OCI-LY1 (cell line): ENCODE measurements at regions not wholly inside any gene's neighbourhood (a gene's known extent, or its start where the extent isn't known, plus 50 kb on each side); places are given as distances from the start of the nearest gene placed in this dataset.

Source experiments
- H2AFZ ChIP-seq: fragments of 200-600 bp; sonication (generic), shearing (Covaris generic); 2 replicates; pipeline ENCODE4 v1.6.0; 2014; ENCODE audit warnings: antibody characterized with exemption, mild to moderate bottlenecking, low read length
- H3F3A ChIP-seq: fragments of 200-600 bp; sonication (generic), shearing (Covaris generic); 2 replicates; pipeline ENCODE4 v1.6.0; 2014; ENCODE audit warnings: mild to moderate bottlenecking, antibody characterized with exemption, low read length, moderate library complexity; ENCODE audit not compliant: insufficient read depth
- H3K27ac ChIP-seq: fragments of 200-600 bp; sonication (generic); 2 replicates; pipeline ENCODE4 v1.5.1; 2014; ENCODE audit warnings: low read length, mixed run types, mild to moderate bottlenecking, low read depth; ENCODE audit not compliant: poor library complexity, severe bottlenecking
- H3K27me3 ChIP-seq: fragments of 200-600 bp; sonication (generic); 2 replicates; pipeline ENCODE4 v1.6.0; 2014; ENCODE audit warnings: antibody characterized with exemption, mild to moderate bottlenecking, low read length, moderate library complexity; ENCODE audit not compliant: insufficient read depth
- H3K36me3 ChIP-seq: fragments of 200-600 bp; sonication (generic); 2 replicates; pipeline ENCODE4 v1.6.1; 2014; ENCODE audit warnings: mild to moderate bottlenecking, antibody characterized with exemption, low read length, moderate library complexity, mixed read lengths; ENCODE audit not compliant: insufficient read depth
- H3K4me1 ChIP-seq: fragments of 200-600 bp; sonication (generic); 2 replicates; pipeline ENCODE4 v1.5.1; 2014; ENCODE audit warnings: mild to moderate bottlenecking, low read length, moderate library complexity; ENCODE audit not compliant: insufficient read depth, severe bottlenecking
- H3K4me2 ChIP-seq: fragments of 200-600 bp; sonication (generic), shearing (Covaris generic); 2 replicates; pipeline ENCODE4 v1.6.1; 2014; ENCODE audit warnings: low read length
- H3K4me3 ChIP-seq: fragments of 200-600 bp; sonication (generic); 2 replicates; pipeline ENCODE4 v1.5.1; 2014; ENCODE audit warnings: low read length, low read depth, mild to moderate bottlenecking, mixed read lengths; ENCODE audit not compliant: poor library complexity, severe bottlenecking
- H3K79me2 ChIP-seq: fragments of 200-600 bp; shearing (Covaris generic); 2 replicates; pipeline ENCODE4 v1.6.1; 2016; ENCODE audit warnings: mixed run types, low read length, mixed read lengths; ENCODE audit not compliant: insufficient read depth
- H3K9ac ChIP-seq: fragments of 200-600 bp; sonication (generic), shearing (Covaris generic); 2 replicates; pipeline ENCODE4 v1.6.1; 2014; ENCODE audit warnings: mild to moderate bottlenecking, low read length, mixed read lengths
- H3K9me2 ChIP-seq: fragments of 200-600 bp; sonication (generic), shearing (Covaris generic); 2 replicates; pipeline ENCODE4 v1.6.1; 2014; ENCODE audit warnings: low read depth, mild to moderate bottlenecking, low read length, mixed read lengths
- H3K9me3 ChIP-seq: fragments of 200-600 bp; shearing (Covaris generic); 2 replicates; pipeline ENCODE4 v1.6.1; 2014; ENCODE audit warnings: low read length, mixed read lengths
- H4K20me1 ChIP-seq: fragments of 200-600 bp; sonication (generic), shearing (Covaris generic); 2 replicates; pipeline ENCODE4 v1.6.0; 2016; ENCODE audit warnings: mild to moderate bottlenecking, low read length; ENCODE audit not compliant: insufficient read depth
- CTCF ChIP-seq: fragments of 200-600 bp; sonication (generic), shearing (Covaris generic); IDR thresholded peaks from 2 replicates; pipeline ENCODE4 v1.5.1; 2017; ENCODE audit warnings: mild to moderate bottlenecking, antibody characterized with exemption, low read length, moderate library complexity, mixed read lengths
- EZH2 ChIP-seq: fragments of 200-600 bp; sonication (generic), shearing (Covaris generic); IDR thresholded peaks from 2 replicates; pipeline ENCODE4 v1.8.0; 2017; ENCODE audit warnings: borderline replicate concordance, mixed run types, mild to moderate bottlenecking, antibody characterized with exemption, low read length, moderate library complexity, mixed read lengths

GRCh38 chr4:135225551-135225950 lies 1024.0 kb upstream of the PABPC4L start:
- Histone ChIP-seq H3K79me2 (no peaks in the 10 kb centered on the region), H3K4me3 (no peak overlapping the region), H3K27ac (no peak overlapping the region), H3K27me3 (no peaks in the 10 kb centered on the region), H4K20me1 (no peaks in the 10 kb centered on the region), H3K9ac (no peak overlapping the region), H3K4me2 (no peak overlapping the region), H3K4me1 (no peaks in the 10 kb centered on the region), H3F3A (no peaks in the 10 kb centered on the region), H3K9me2 (no peaks in the 10 kb centered on the region), H3K36me3 (no peaks in the 10 kb centered on the region), H2AFZ (no peak overlapping the region), H3K9me3 (no peaks in the 10 kb centered on the region)
- TF ChIP-seq EZH2 (no peak), CTCF (no peak)

DNA sequence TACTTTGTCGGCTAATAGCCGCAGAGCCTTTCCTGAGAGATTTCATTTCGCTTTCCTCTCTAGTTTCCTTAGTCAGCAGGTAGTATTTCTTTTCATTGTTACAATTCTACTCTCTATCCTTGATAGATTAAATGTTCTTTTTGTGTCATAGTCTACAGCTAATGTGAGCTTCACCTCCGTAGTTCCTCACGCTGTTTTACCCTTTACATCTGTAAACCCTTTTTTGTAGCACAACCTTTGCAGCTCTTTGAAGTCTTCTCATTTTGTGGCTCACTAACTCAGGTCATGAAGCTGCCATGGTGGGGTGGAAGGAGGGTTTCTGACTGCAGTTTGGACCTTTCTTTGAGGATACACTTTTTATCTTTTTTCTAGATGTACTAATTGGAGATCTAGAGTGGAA lies 1008.8 kb upstream of the PABPC4L start:
- H2AFZ ChIP-seq: no peak overlapping the region
- H3K4me3 ChIP-seq: no peak overlapping the region
- H3K9me3 ChIP-seq: no peaks in the 10 kb centered on the region
- no peaks in the 10 kb centered on the region for H3K36me3 ChIP-seq
- no peak for TF ChIP-seq CTCF
- TF ChIP-seq EZH2: no peak
- no peak overlapping the region for H3K9ac ChIP-seq
- H3K27ac ChIP-seq: no peak overlapping the region
- no peaks in the 10 kb centered on the region for H3F3A ChIP-seq
- H3K4me1 ChIP-seq: no peaks in the 10 kb centered on the region
- no peaks in the 10 kb centered on the region for H3K9me2 ChIP-seq
- no peaks in the 10 kb centered on the region for H3K79me2 ChIP-seq
- H4K20me1 ChIP-seq: no peaks in the 10 kb centered on the region
- H3K27me3 ChIP-seq: no peaks in the 10 kb centered on the region
- no peak overlapping the region for H3K4me2 ChIP-seq

GRCh38 chr4:135207531-135207930 lies 1005.9 kb upstream of the PABPC4L start:
- Histone ChIP-seq H3K36me3 (no peaks in the 10 kb centered on the region), H3K27ac (no peak overlapping the region), H4K20me1 (no peaks in the 10 kb centered on the region), H3K27me3 (no peaks in the 10 kb centered on the region), H3K4me3 (no peak overlapping the region), H3K9ac (no peak overlapping the region), H3K4me1 (no peaks in the 10 kb centered on the region), H3K9me3 (no peaks in the 10 kb centered on the region), H3K79me2 (no peaks in the 10 kb centered on the region), H3F3A (no peaks in the 10 kb centered on the region), H3K9me2 (no peaks in the 10 kb centered on the region), H3K4me2 (no peak overlapping the region), H2AFZ (no peak overlapping the region)
- no peak for TF ChIP-seq CTCF
- no peak for TF ChIP-seq EZH2
